NCI-H187 treated with DMSO at 0.1 percent for 48 hours (cell line): ENCODE measurements at regions not wholly inside any gene's neighbourhood (a gene's known extent, or its start where the extent isn't known, plus 50 kb on each side); places are given as distances from the start of the nearest gene placed in this dataset.
"Not testable (repeated sequence)": the region's sequence is repeated elsewhere in the genome, so short reads cannot be mapped to it uniquely, and the experiment has no call there.

Experiments
- DNase-seq: peaks from one replicate; lab custom pipeline; 2025; lab: John Stamatoyannopoulos, UW

- DNase-seq, result no peak
These were observed 369.2 kb upstream of the NRP1 start for GRCh38 chr10:33703501-33704213.

- DNase-seq, result no peak
These were observed 363.6 kb upstream of the NRP1 start for GRCh38 chr10:33698033-33698432.

- DNase-seq, result no peak
These were observed 362.5 kb upstream of the NRP1 start for GRCh38 chr10:33697016-33697415.

DNA sequence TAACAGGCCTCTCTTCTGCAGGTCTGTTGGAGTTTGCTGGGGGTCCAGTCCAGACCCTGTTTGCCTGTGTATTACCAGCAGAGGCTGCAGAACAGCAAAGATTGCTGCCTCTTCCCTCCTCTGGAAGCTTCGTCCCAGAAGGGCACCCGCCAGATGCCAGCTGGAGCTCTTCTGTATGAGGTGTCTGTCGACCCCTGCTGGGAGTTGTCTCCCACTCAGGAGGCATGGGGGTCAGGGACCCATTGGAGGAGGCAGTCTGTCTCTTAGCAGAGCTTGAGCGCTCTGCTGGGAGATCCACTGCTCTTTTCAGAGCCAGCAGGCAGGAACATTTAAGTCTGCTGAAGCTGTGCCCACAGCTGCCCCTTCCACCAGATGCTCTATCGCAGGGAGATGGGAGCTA, 361.1 kb upstream of the NRP1 start:
- no peak for DNase-seq

DNA sequence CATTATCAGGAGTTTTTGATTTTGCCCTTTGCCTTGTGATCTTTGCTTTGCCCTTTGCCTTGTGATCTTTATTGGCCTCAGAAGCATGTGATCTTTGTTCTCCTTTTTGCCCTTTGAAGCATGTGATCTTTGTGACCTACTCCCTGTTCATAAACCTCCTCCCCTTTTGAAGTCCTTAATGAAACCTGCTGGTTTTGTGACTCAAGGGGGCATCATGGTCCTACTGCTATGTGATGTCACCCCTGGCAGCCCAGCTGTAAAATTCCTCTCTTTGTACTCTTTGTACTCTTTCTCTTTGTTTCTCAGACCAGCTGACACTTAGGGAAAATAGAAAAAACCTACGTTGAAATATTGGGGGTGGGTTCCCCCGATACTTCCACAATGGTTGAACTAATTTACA, 356.1 kb upstream of the NRP1 start:
- DNase-seq, result not testable (repeated sequence)

- DNase-seq, result no peak
These were observed 354.0 kb upstream of the NRP1 start for GRCh38 chr10:33688506-33688905.

- no peak for DNase-seq
These were observed 349.7 kb upstream of the NRP1 start for GRCh38 chr10:33684211-33684611.

DNA sequence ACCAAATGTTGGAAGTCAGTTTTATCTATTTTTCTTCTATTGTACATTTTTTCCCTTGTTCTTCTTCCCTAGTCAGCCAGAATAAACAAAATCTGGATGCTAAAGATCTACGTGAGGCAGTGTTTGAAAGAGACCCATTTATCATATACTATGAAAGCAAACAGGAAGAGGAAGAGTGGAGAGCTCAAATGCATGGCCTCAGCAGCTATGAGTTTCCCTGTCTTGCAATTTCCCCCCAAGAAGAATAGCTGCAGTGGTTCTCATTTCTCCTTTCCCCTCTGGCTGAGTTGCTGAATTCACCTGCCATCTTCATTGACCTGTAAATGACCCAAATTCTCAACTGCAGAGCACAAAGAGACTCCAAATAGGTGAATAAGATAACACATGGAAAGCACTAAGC, 347.1 kb upstream of the NRP1 start:
- DNase-seq, result no peak

GRCh38 chr10:33680036-33680435, 345.6 kb upstream of the NRP1 start:
- DNase-seq, result no peak

- DNase-seq, result no peak
These were observed 342.3 kb upstream of the NRP1 start for GRCh38 chr10:33676606-33677339.

DNA sequence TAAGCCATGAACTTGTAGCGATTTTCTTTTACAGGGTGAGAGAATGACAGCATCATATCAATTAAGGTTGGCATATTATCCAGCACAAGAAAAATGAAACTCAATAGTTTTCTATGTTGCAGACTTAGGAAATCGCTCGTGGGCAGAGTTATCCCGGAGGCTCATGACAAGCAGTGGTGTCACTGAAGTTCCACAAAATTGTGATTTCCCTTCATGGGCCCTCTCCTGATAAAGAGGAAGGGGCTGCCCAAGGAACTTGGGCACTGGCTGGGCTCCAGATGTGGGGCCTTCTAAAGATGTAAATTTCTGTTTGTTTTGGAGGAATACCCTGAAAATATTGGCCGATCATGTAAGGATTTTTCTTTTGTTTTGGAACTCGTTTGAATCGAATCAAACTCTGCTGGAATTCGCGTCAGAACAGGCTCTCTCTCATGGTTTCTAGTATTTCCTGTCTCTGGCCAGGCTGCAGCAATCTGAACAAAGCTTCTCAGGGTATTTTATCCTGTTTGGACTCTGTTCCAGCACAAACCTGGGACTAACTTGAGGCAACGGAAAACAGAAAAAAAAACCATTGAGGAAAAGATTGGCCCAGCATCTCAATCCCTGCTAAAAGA, 340.6 kb upstream of the NRP1 start:
- no peak for DNase-seq

- no peak for DNase-seq
These were observed 340.0 kb upstream of the NRP1 start for GRCh38 chr10:33674491-33674890.

- DNase-seq, result no peak
These were observed 339.5 kb upstream of the NRP1 start for GRCh38 chr10:33673839-33674415.

DNA sequence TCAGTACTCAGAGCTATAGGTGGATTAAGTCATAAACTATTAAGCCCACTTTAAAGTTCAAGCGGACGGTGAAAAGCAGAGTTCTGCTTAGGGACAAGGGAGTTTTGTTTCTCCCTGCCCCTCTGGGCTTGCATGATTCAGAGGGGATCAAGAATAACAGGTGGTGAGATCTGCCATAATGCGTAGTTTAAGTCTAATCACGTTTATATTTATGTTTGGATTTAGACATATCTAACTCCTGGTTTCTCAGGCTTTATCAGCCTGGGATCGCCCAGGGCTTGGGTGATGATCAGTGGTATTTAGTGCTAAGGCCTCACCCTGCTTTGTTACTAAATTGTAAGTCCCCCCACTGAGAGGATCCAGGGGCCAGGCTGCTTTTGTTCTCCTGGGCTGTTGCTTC, 335.4 kb upstream of the NRP1 start:
- no peak for DNase-seq

DNA sequence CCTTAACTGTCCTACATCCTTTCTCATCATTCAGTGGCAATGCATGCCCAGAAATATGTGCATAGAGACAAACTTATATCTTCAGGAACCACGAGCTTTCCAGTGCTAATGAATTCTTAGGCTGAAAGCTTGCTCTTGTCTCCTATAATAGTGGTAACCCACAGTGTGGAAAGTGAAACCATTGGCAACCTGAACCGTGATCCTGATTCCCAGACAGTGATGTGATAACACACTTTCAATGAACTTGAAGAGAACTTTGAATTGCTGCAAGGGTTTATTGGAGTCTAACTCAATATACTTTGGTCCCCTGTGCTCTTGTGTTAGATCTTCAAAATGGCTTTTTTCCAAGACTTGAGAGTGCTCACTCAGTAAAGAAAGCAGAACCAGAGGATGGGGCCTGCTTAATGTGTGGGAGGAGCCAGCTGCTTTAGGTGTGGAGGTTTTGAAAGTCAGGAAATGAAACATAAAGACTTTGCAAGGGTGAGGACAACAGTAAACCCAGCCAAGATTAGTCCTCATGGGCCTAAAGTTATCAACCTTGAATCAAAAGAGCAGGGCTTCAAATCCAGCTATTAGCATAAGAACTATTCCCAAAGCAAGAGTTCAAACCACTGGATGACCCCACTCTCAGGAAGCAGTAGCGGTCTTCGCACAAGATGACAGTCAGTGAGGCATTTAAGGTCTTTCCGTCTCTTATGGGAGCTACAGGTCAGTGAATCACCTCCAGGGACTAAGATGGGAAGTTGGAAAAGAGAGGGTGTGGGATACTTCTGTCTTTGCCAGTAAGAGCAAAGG, 332.4 kb upstream of the NRP1 start:
- no peak for DNase-seq

GRCh38 chr10:33665501-33665900, 331.0 kb upstream of the NRP1 start:
- DNase-seq, result no peak

- DNase-seq, result no peak
These were observed 329.6 kb upstream of the NRP1 start for GRCh38 chr10:33664070-33664469.

GRCh38 chr10:33661580-33662336, 327.3 kb upstream of the NRP1 start:
- DNase-seq, result no peak

- DNase-seq, result no peak
These were observed 325.9 kb upstream of the NRP1 start for GRCh38 chr10:33660329-33660728.

DNA sequence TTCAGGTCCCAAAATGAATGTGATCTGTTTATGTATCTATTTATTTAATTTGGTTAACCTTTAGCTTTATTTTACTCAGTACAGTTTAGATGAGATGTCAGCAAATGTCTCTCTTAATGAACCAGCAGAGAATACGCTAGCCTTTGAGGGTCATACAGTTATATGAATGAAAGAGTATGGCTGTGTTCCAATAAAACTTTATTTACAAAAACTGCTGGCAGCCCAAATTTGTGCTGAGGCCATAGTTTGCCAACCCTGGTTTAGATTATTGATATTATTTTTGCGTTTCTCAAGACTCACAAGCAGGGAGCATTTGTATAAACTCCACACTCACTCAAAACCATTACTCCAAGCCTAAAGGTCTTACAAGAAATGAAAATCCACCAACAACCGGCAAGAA, 323.4 kb upstream of the NRP1 start:
- no peak for DNase-seq

- no peak for DNase-seq
These were observed 322.9 kb upstream of the NRP1 start for GRCh38 chr10:33657154-33657908.
